Left lung (tissue), 4 donors: ENCODE measurements at regions not wholly inside any gene's neighbourhood (a gene's known extent, or its start where the extent isn't known, plus 50 kb on each side); places are given as distances from the start of the nearest gene placed in this dataset.

ENCODE experiments used
- ATAC-seq: fragments of 200-7000 bp; cut with Tn5 transposase; one replicate; pipeline ENCODE4 v1.9.1; 2020; ENCODE audit warnings: moderate library complexity
- DNase-seq, 4 donors: peaks; one replicate each; pipeline ENCODE4 v3.0.0-alpha.2; 2013 to 2020
- H3K27ac ChIP-seq, 2 donors: fragments of 200-600 bp; sonication (generic) in 1 of 2; one replicate each; pipeline versions ENCODE4 v1.5.0 to v1.8.0; 2020 to 2021
- H3K27me3 ChIP-seq, 2 donors: fragments of 200-600 bp; sonication (generic) in 1 of 2; one replicate each; pipeline versions ENCODE4 v1.5.0 to v1.8.0; 2020 to 2021
- H3K36me3 ChIP-seq, 2 donors: fragments of 200-600 bp; sonication (generic) in 1 of 2; one replicate each; pipeline versions ENCODE4 v1.5.0 to v1.8.0; 2020 to 2021
- H3K4me1 ChIP-seq, 2 donors: fragments of 200-600 bp; one replicate each; pipeline ENCODE4 v1.8.0; 2021
- H3K4me3 ChIP-seq, 2 donors: fragments of 200-600 bp; sonication (generic) in 1 of 2; one replicate each; pipeline versions ENCODE4 v1.5.0 to v1.8.0; 2020 to 2021; ENCODE audit warnings: mild to moderate bottlenecking in 1 of 2
- H3K9me3 ChIP-seq, 2 donors: fragments of 200-600 bp; sonication (generic) in 1 of 2; one replicate each; pipeline versions ENCODE4 v1.5.0 to v1.8.0; 2020 to 2021
- CTCF ChIP-seq, 2 donors: fragments of 200-600 bp; sonication (generic) in 1 of 2; IDR thresholded peaks; one replicate each; pipeline versions ENCODE4 v1.5.0 to v1.8.0; 2021; ENCODE audit warnings: antibody characterized with exemption in 2 of 2
- intact Hi-C, 2 donors: fragments of 100-400 bp; cut with DNase I; formaldehyde crosslinking; loops; one replicate each; pipeline versions ENCODE4 v1.11.2 to v1.14.2; 2022
- donor health status: DM: no; HTN: yes; CAD: no.
- donor health status: DM: no; HTN: no; CAD: no.

GRCh38 chr2:217051416-217051815 is 191.6 kb upstream of the TNP1 start:
- Histone ChIP-seq H3K27me3 (no peaks in the 10 kb centered on the region), H3K9me3 (no peaks in the 10 kb centered on the region), H3K4me1 (no peaks in the 10 kb centered on the region), H3K27ac (no peak overlapping the region), H3K4me3 (no peak overlapping the region), H3K36me3 (no peaks in the 10 kb centered on the region)
- DNase-seq: no peak
- no peak for TF ChIP-seq CTCF (IDR thresholded peaks at IDR 0.05)
- ATAC-seq: no peak
- intact Hi-C loops: no loop called here

GRCh38 chr2:217049956-217050355 is 190.1 kb upstream of the TNP1 start:
- Histone ChIP-seq H3K27me3 (no peaks in the 10 kb centered on the region), H3K4me1 (no peaks in the 10 kb centered on the region), H3K27ac (no peak overlapping the region), H3K36me3 (no peaks in the 10 kb centered on the region), H3K9me3 (no peaks in the 10 kb centered on the region), H3K4me3 (no peak overlapping the region)
- intact Hi-C loops: no loop called here
- DNase-seq: no peak
- no peak for ATAC-seq
- no peak for TF ChIP-seq CTCF (IDR thresholded peaks at IDR 0.05)

GRCh38 chr2:217049422-217049821 is 189.6 kb upstream of the TNP1 start:
- ATAC-seq: no peak
- intact Hi-C loops: no loop called here
- no peak for DNase-seq
- H3K4me1 ChIP-seq: no peaks in the 10 kb centered on the region
- TF ChIP-seq CTCF (IDR thresholded peaks at IDR 0.05): no peak
- no peaks in the 10 kb centered on the region for H3K27me3 ChIP-seq
- no peaks in the 10 kb centered on the region for H3K9me3 ChIP-seq
- no peak overlapping the region for H3K27ac ChIP-seq
- H3K36me3 ChIP-seq: no peaks in the 10 kb centered on the region
- no peak overlapping the region for H3K4me3 ChIP-seq

- H3K9me3 ChIP-seq: no peaks in the 10 kb centered on the region
- intact Hi-C loops: no loop called here
- no peaks in the 10 kb centered on the region for H3K36me3 ChIP-seq
- TF ChIP-seq CTCF (IDR thresholded peaks at IDR 0.05): no peak
- H3K4me1 ChIP-seq: no peaks in the 10 kb centered on the region
- no peak overlapping the region for H3K27ac ChIP-seq
- no peaks in the 10 kb centered on the region for H3K27me3 ChIP-seq
- no peak for ATAC-seq
- no peak for DNase-seq
- no peak overlapping the region for H3K4me3 ChIP-seq
Observed at GRCh38 chr2:217048730-217049129, 188.9 kb upstream of the TNP1 start.

- intact Hi-C loops: no loop called here
- no peaks in the 10 kb centered on the region for H3K4me1 ChIP-seq
- no peak for ATAC-seq
- no peak overlapping the region for H3K4me3 ChIP-seq
- DNase-seq: peak in 1 of 4 donors; percentile 13
- H3K36me3 ChIP-seq: no peaks in the 10 kb centered on the region
- TF ChIP-seq CTCF (IDR thresholded peaks at IDR 0.05): no peak
- no peaks in the 10 kb centered on the region for H3K9me3 ChIP-seq
- H3K27me3 ChIP-seq: no peaks in the 10 kb centered on the region
- H3K27ac ChIP-seq: no peak overlapping the region
Observed at GRCh38 chr2:217047631-217048030, 187.8 kb upstream of the TNP1 start.
